HG03378 (cell line): ENCODE measurements at regions not wholly inside any gene's neighbourhood (a gene's known extent, or its start where the extent isn't known, plus 50 kb on each side); places are given as distances from the start of the nearest gene placed in this dataset.

ENCODE experiments used
- ATAC-seq: cut with Tn5 transposase; IDR thresholded peaks from one replicate; pipeline ENCODE4 v1.9.1; 2021; ENCODE audit warnings: mild to moderate bottlenecking, moderate library complexity; ENCODE audit not compliant: unreplicated experiment

DNA sequence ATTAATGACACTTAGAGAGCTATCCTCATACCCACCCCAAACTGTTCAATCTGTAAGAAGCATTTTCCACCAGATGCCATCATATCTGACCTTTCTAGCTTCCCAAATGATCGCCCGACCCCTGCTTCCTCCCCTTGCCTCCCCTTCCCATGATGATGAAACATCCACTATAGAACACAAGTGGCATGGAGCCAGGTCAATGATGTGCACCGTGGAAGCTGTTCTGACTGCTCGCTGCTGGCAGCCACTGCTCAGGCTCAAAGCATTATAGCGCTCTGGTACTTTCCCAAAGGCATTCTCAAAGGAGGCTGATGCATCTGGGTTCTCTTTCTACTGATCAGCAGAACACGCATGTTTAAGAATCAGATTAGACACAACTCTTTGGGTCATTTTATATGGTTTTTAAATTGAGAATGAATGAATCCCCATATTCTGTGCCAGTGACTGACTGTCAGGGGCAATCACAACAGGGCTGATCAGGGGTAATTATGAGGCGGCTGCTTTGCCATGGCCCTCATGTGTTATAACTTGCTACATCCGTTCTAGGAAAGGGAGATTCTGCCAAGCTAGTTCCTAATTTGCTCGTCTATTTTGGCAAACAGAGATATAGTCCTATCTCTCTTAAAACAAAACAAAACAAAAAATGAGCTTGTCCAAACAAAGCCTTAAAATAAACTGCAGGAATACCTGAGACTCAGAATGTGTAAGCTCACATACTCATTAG lies 343.7 kb downstream of the ENC1 start:
- ATAC-seq: no peak

DNA sequence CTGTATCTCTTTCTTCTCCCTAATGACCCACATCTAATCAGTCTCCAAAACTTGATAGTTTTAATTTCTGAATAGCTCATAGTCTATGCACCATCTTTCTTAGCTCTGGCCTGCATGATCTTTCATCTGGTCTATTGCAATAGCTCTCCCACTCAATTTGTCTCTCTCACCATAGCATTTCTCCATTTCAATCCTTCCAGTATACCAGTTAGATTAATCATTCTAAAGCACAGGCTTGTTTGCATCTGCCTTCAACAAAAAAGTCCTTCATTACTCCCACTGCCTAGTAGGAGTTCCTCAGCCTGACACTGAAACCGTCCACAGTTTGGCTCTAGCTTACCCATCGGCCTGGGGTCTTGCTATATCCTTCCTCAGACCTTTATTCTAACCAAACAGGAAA lies 344.9 kb downstream of the ENC1 start:
- no peak for ATAC-seq

DNA sequence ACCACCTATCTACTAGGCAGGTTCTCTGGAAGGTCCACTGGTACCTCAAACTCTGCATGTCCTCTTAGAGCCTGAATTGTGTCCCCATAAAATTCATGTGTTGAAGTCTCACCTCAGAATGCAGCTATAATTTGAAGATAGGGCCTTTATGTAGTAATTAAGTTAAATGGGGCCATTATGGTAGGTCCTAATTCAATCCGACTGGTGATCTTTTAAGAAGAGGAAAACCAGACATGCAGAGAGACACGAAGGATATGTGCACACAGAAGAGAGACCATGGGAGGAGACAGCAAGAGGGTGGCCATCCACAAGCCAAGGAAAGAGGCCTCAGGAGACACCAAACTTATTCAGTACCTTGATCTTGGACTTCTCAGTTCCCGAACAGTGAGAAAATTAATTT lies 345.4 kb downstream of the ENC1 start:
- no peak for ATAC-seq

DNA sequence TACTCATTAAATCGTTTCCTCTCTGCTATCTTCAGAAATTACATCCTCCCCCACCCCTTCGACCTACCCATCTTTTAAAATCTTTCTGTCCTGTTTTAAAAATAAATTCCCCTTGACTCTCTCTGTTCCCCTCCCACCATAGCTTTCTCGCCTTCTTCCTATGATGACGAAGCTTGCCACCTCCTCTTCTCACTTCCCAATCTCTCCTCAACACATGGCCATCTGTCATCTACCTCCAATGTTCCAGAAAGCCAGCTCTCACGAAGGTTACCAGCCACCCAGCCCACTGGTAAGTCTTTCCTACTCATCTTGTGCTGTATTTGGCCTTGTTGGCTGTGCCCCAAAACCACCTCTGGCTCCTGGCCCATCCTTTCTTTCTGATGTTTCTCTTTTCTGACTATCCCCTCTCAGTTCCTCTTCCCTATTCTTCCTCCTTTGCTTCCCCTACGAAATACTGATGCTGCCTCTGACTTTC lies 346.3 kb downstream of the ENC1 start:
- peak; percentile 56 for ATAC-seq

DNA sequence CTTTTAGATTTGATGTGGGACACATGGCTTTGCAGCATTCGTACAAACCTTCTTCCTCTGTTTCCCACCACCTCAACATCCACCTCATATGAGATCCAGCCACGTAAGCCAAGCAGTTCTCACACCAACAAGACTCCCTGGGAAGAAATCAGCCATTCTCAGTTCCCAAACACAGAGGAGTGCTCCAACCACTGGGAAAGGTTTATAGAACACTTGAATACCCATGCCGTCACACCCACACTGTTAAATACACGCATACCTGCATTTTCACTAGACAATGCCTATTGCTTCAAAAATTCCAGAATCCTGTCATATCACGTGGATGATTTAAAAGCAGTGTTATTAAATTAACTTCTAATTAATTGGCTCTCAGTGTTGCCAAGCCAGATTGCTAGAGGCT lies 347.3 kb downstream of the ENC1 start:
- no peak for ATAC-seq

DNA sequence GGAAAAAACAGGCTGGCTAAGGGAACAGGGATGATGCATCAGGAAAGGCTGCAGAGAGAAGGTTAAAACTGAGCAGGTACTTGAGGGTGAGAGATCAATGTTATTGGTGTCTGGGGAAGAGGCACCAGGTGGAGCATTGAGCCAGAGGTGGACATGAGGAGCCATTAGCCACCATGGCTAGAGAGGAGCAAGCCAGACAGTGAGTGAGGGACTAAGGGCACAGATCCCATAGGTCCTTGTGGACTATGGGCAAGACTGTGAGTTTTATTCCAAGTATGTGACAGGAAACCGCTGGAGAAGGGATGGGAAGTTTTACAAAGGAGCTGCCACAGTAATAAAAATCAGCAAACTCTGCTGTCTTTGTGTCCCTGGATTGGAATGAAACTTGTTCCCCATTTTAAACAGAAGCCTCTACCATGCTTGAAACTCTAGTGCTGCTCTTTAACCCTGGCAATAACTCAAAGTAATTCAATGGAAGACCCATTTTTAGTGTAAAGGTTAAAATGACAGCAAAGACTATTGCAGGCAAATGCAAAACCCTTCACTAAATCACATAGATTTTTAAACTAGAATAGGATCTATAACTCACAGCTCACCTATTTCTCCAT lies 349.8 kb downstream of the ENC1 start:
- ATAC-seq: no peak

DNA sequence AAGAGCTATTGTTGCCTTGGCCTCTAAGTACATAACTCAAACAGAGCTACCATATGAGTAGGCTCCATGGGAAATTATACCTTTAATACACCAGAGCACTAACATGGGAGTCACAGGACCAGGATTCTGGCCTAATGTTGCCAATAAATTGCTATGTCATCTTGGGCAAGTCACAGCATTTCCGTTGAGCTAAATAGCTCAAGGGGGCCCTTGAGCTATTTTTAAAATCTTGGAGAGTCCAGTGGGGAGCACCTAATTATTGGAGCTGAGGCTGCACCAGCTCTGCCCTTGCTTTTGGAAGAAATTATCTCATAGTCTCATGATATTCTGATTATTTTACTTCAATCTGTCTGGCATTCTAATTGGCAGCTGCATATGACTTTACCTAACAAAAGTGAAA lies 350.8 kb downstream of the ENC1 start:
- no peak for ATAC-seq

DNA sequence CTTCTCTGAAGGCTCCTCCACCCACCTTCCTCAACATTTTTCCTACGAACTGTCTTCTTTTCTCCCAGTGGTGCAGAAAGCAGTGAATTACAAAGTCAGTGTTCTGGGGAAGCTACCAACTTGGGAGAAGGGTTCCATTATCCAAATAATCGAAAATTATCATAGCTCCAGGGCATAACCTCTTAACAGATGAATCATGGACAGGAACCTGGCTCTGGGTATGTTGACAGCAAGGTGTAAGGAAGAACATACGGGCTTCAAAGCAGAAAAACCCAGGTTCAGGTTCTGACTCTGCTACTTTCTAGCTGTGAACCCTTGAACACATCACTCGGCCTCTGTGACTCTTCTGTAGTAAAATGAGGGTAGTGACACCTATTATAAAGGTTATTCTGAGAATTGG lies 351.3 kb downstream of the ENC1 start:
- ATAC-seq: no peak

DNA sequence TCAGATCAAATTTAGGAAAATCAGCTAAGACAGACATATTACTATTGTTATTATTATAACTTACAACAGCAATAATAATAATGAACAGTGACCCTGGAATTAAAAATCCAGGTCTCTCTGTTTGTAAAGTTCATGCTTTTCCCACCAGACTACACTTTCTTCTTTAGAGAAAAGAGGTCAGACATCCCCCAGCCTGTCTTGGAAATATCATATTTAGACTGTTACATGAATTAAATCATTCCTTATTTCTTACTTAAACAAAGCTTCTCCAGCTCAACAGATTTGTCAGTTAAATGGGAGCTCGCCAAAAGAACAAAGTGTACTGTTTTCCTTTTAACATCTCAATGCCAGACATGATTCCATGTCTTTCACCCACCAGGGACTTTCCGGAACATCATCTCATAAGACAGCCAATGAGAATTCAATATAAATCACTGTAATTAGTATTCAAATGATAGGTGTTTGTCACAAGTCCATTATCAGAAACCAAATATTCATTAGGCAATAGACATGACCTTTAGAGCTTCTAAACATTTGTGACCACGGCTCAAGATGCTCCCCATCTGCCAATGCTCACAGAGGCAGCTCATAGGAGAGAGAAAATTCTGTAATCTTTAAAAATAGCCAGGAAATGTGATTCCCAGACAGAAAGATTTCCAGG lies 351.9 kb downstream of the ENC1 start:
- ATAC-seq: no peak

DNA sequence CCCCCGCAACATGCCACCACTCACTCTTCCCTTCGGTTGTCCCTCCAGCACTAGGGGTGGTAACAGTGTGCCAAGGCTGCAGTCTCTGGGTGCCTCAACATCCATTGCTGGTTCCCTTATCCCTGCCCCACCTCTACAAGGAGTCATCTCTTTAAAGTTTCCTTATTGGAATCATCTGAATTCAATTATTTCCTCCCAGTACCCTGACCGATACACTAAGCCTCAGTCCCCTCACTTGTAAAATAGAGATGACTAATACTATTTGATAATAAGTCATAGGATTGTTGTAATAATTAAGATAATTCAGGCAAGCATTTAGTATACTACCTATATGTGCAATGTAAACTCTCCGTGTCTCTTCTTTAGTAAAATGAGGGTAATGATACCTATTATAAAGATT lies 352.5 kb downstream of the ENC1 start:
- ATAC-seq: no peak

DNA sequence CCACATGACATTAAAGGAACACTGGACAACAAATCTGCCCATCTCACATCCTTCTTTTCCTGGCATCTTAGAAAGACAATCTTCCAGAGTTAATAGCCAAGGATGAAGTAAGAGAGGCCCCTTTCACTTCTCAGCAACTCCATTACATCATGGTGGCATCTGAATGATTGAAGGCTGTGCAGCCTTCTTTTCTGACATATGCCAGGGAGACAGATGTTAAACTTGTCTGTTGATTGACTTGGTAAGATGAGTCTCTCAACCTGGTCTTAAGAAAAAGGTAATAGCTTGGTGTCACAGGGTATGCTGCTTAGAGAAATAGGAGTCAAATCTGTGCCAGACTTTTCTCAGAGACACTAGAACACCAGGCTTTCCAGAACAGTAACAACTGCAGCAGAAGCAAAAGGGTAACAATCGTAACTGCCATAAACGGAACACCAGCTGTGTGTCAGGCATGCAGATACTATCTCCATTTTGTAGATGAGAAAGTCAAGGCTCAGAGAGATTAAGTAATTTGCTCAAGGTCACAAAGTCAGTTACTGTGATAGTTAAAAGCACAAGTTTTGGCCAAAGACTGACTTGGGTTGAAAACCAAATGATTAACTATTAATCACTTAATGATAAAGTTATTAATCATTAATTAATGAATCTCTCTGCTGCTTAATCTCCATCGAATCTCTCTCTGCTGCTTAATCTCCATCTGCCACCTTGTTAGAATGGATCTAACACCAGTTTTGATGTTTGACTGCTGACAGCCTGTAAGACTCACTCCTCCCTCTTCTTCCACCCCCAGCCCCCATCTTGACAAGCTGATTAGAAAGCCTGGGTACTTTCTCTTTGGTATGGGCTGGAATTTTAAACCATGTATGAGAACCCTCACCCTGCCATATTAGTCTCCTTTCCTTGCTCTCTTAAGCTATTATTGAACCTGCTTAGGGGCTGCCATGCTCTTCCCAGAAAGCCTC lies 353.5 kb downstream of the ENC1 start:
- no peak for ATAC-seq

DNA sequence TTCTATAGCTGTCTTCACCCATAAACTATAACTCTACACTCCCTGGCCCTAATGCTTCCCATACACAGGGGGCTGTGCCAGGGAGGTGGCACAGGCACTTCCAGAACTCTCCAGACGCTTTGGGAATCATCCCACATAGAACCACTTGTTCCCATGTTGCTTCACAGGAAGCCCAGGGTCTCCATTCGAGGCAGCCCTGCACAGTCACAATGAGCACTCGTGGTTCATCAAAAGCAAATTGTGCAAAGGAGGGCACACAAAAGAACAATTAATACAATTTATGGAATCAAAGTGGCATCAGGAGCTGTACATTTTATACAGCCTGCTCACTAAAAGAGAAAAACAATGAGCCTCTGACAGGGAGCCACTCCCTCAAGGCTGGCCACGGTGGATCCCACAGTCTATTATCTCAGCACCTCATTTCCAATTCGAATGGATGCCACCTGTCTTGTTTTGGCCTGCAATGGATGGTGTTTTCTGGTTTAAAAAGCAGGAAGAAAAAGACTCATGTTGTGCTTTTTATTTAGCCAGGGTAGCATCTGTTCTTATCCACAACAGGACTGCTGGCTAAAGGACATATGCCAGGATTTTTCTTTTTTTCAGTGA lies 354.8 kb downstream of the ENC1 start:
- no peak for ATAC-seq

DNA sequence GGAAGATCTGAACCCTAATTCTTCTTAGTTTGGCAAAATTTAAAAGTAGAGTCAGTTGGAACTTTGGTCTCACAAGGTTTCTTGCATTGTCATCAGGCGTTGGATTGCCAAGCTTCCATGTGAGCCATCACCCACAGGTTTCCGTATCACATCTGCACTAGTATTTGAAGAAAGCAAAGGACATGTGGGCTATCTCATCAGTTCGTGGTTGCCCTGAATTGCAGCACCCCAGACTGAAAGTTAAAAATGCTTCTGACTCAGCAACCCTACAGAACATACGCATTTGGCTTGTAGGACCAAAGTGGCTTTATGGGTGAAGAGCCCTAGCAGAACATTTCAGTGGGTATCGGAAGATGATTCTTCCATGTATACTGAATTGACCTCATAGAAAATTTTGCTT lies 358.0 kb downstream of the ENC1 start:
- no peak for ATAC-seq

DNA sequence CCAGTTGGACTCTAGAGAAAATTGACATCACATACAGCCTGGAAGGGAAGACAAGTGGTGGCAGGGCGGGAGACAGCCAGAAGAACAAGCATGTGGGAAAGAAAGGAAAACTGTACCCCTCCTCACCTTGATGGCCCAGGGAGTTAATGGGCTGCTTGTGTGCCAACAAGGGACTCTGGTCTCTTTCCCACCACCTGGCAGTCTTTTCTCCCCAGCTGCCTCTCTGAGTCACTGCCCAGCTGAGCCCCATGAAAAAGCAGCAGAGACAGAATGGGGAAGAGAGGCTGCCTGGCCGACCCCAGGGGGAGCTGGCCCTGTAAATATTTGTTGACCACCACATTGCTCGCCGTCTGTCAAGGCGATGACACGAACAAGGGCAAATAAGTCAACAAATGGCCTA lies 359.4 kb downstream of the ENC1 start:
- ATAC-seq: no peak

DNA sequence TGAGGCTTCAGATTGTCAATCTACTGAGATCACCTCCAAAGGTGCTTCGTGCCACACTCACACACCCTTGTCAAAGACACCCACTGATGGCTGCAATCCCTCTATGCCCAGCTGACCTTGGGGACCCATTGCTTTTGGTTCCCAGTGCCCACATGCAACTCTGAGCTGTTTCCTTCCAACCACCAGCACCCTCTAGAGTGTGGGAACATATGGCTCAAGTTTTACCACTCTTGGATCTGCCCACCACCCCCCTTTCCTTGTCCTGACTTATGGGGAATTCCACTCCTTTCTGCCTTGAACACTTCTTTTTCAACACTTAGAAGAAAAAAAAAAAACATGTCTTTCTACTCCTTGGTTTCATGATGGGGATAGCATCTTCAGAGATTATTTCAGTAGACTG lies 360.2 kb downstream of the ENC1 start:
- ATAC-seq: no peak

DNA sequence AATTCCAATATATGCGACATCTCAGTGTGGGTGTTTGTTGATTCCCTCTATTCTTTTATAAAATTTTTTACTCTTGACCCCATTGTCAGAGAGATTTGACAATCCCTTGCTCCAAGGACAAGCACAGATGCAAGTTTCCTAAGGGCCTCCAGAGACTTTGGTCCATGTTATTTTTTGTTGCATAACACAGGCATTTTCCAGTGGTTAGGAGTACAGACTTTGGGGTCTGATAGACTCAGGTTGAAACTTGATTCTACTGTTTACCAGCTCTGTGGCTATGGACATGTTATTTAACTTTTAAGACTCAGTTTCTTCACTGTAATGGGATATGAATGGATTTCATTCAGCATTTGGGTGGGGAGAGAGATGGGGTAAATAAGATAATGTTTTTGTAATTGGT lies 361.3 kb downstream of the ENC1 start:
- ATAC-seq: no peak

DNA sequence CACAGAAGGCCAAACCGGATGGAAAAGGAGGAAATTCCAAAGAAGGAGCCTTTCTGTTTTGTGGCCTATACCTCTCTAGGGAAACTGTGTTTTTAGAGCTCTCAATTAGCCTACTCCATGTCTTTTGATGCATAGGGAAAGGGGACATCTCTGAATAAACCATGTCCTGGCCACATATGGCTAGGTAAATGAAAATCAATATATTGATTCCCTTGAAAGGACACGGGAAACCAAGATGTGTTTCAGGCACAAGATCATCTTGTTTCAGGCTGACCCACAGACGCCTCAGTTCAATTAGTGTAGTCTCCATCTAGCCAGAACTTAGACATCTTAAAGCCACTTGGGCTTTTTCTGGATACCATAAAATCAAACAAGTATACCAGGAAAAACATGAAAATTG lies 363.1 kb downstream of the ENC1 start:
- ATAC-seq: no peak

DNA sequence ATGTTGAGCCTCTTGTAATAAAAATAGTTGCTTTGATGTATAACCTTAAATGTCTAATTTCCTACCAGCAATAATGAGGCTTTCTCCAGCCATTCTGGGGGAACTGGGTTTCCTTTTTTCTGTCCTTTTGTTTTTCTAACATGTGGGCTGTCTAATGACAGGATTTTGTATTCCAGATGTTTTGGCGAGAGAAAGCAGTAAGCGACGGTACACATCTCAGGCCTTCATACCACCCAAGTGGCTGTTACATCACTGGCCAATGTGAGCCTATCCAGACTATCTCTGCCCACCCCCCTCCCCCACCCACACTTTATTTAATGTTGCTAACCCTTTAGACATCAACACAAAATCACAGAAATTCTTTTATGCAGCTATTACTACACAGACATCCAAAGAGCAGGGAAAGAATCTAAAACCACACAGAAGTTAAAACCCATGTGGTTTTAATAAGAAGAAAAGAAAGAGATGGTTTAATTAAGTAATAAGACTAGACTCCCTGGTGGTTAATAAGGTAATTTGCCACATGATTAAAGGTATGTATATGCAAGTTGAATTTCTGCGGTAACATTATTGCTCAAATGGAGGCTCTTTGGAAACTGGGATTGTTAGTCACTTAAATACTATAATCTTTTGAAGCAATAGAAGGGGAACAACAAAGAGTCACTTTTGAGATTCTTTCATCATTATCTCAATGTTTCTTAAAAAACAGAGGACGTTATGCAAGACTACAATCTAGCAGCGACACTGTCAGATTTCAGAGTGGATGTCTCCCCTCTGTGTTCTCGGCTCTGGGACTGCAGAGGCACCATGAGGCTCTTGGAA lies 365.1 kb downstream of the ENC1 start:
- no peak for ATAC-seq

DNA sequence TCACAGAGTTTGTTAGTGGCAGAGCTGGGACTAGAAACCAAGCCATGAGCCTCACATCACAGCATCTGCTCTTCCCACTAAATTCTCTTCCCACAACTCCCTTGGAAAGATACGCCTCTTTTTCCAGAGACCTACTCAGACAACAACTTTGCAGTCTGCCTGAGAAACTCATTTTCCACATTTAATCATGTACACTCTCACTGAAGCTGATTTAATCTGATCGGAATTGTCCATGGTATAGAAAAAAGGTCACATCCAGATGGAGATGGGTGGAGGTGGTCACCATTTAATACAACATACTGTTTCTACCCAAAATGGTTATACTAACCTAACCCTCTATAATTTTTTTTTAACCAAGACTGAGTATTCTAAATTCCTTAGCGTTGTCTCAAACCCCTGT lies 366.2 kb downstream of the ENC1 start:
- no peak for ATAC-seq
